H9 (cell line): ENCODE measurements at regions not wholly inside any gene's neighbourhood (a gene's known extent, or its start where the extent isn't known, plus 50 kb on each side); places are given as distances from the start of the nearest gene placed in this dataset.

ENCODE experiments used
- DNase-seq: peaks from one replicate; pipeline ENCODE4 v3.0.0-alpha.2; 2017
- H2AFZ ChIP-seq: one replicate; pipeline ENCODE4 v1.6.1; 2013; ENCODE audit warnings: mild to moderate bottlenecking, low read length, control low read depth, moderate library complexity
- H2AK5ac ChIP-seq: 2 replicates; pipeline ENCODE4 v1.6.1; 2013; ENCODE audit warnings: low read length, control low read depth, mixed read lengths; ENCODE audit not compliant: insufficient read length
- H2BK120ac ChIP-seq: one replicate; pipeline ENCODE4 v1.6.1; 2013; ENCODE audit warnings: low read depth, mild to moderate bottlenecking, low read length, control low read depth, inconsistent platforms; ENCODE audit not compliant: poor library complexity, severe bottlenecking
- H2BK12ac ChIP-seq: 2 replicates; pipeline ENCODE4 v1.6.1; 2013; ENCODE audit warnings: low read length, control low read depth, mixed read lengths, low read depth; ENCODE audit not compliant: insufficient read length
- H2BK15ac ChIP-seq: 2 replicates; pipeline ENCODE4 v1.6.1; 2013; ENCODE audit warnings: low read depth, low read length, control low read depth
- H2BK20ac ChIP-seq: one replicate; pipeline ENCODE4 v1.6.1; 2013; ENCODE audit warnings: low read depth, mild to moderate bottlenecking, low read length, control low read depth, inconsistent platforms; ENCODE audit not compliant: poor library complexity, severe bottlenecking
- H2BK5ac ChIP-seq: 2 replicates; pipeline ENCODE4 v1.6.1; 2013; ENCODE audit warnings: low read length, control low read depth, mixed read lengths; ENCODE audit not compliant: insufficient read length
- H3K14ac ChIP-seq: 2 replicates; pipeline ENCODE4 v1.6.1; 2013; ENCODE audit warnings: low read length, control low read depth; ENCODE audit not compliant: insufficient read depth
- H3K18ac ChIP-seq: 2 replicates; pipeline ENCODE4 v1.6.1; 2013; ENCODE audit warnings: low read depth, mild to moderate bottlenecking, mixed read lengths, low read length, control low read depth; ENCODE audit not compliant: insufficient read length
- H3K23ac ChIP-seq: 2 replicates; pipeline ENCODE4 v1.6.1; 2013; ENCODE audit warnings: low read length, control low read depth, mixed read lengths, low read depth; ENCODE audit not compliant: insufficient read length
- H3K23me2 ChIP-seq: 2 replicates; pipeline ENCODE4 v1.6.1; 2013; ENCODE audit warnings: low read depth, mild to moderate bottlenecking, mixed read lengths, low read length, control low read depth; ENCODE audit not compliant: insufficient read length, poor library complexity, severe bottlenecking
- H3K27ac ChIP-seq: 2 replicates; pipeline ENCODE4 v1.5.1; 2013; ENCODE audit warnings: low read length, control low read depth, mixed read lengths, low read depth; ENCODE audit not compliant: insufficient read length
- H3K27me3 ChIP-seq: 2 replicates; pipeline ENCODE4 v1.6.1; 2013; ENCODE audit warnings: low read length, control low read depth, inconsistent platforms; ENCODE audit not compliant: insufficient read depth
- H3K4ac ChIP-seq: 2 replicates; pipeline ENCODE4 v1.6.1; 2013; ENCODE audit warnings: low read depth, mild to moderate bottlenecking, control low read depth, inconsistent platforms, low read length, moderate library complexity
- H3K4me1 ChIP-seq: 2 replicates; pipeline ENCODE4 v1.6.1; 2013; ENCODE audit warnings: low read length, control low read depth, inconsistent platforms; ENCODE audit not compliant: insufficient read depth
- H3K4me2 ChIP-seq: 2 replicates; pipeline ENCODE4 v1.6.1; 2013; ENCODE audit warnings: low read length, control low read depth, mixed read lengths; ENCODE audit not compliant: insufficient read length, insufficient read depth
- H3K56ac ChIP-seq: 2 replicates; pipeline ENCODE4 v1.6.1; 2013; ENCODE audit warnings: low read depth, mild to moderate bottlenecking, mixed read lengths, low read length, control low read depth; ENCODE audit not compliant: insufficient read length
- H3K79me1 ChIP-seq: 2 replicates; pipeline ENCODE4 v1.6.1; 2013; ENCODE audit warnings: low read depth, mild to moderate bottlenecking, moderate library complexity, low read length, control low read depth, inconsistent platforms; ENCODE audit not compliant: insufficient read depth, poor library complexity, severe bottlenecking
- H3K79me2 ChIP-seq: 2 replicates; pipeline ENCODE4 v1.6.1; 2013; ENCODE audit warnings: low read length, control low read depth, inconsistent platforms; ENCODE audit not compliant: insufficient read depth
- H3K9ac ChIP-seq: 2 replicates; pipeline ENCODE4 v1.6.1; 2013; ENCODE audit warnings: low read length, control low read depth, mixed read lengths; ENCODE audit not compliant: insufficient read length; ENCODE audit errors: extremely low read depth
- H3K9me3 ChIP-seq: one replicate; pipeline ENCODE4 v1.6.1; 2013; ENCODE audit warnings: low read depth, low read length, inconsistent platforms; ENCODE audit not compliant: control insufficient read depth
- H3T11ph ChIP-seq: one replicate; pipeline ENCODE4 v1.6.1; 2013; ENCODE audit warnings: mild to moderate bottlenecking, low read length, control low read depth, inconsistent platforms
- H4K20me1 ChIP-seq: one replicate; pipeline ENCODE4 v1.6.1; 2013; ENCODE audit not compliant: control insufficient read depth, insufficient read length, insufficient read depth
- H4K5ac ChIP-seq: 2 replicates; pipeline ENCODE4 v1.6.1; 2013; ENCODE audit warnings: low read depth, mild to moderate bottlenecking, mixed read lengths, low read length, control low read depth; ENCODE audit not compliant: insufficient read length
- H4K8ac ChIP-seq: replicated peaks from 2 replicates; pipeline ENCODE4 v1.6.1; 2013; ENCODE audit warnings: low read length, control low read depth, mixed read lengths, low read depth; ENCODE audit not compliant: insufficient read length
- H4K91ac ChIP-seq: 2 replicates; pipeline ENCODE4 v1.6.1; 2013; ENCODE audit warnings: low read depth, mild to moderate bottlenecking, moderate library complexity, mixed read lengths, low read length, control low read depth; ENCODE audit not compliant: insufficient read length
- H3K27ac Mint-ChIP-seq, 3 experiments: 2 replicates in 2 of 3; 3 replicates in 1 of 3; pipeline ENCODE4 v1.8.0; 2020 to 2021; ENCODE audit warnings: mixed read lengths in 3 of 3, mild to moderate bottlenecking in 1 of 3, moderate library complexity in 1 of 3
- H3K27me3 Mint-ChIP-seq: 2 replicates; pipeline ENCODE4 v1.8.0; 2021; ENCODE audit warnings: low read depth, mild to moderate bottlenecking, moderate library complexity, mixed read lengths
- H3K36me3 Mint-ChIP-seq, 3 experiments: 2 replicates in 2 of 3; 3 replicates in 1 of 3; pipeline ENCODE4 v1.8.0; 2020 to 2021; ENCODE audit warnings: low read depth in 3 of 3, mixed read lengths in 3 of 3; ENCODE audit not compliant: insufficient read depth in 1 of 3
- H3K4me1 Mint-ChIP-seq, 2 experiments: 2 replicates each; pipeline ENCODE4 v1.8.0; 2020; ENCODE audit warnings: mixed read lengths in 2 of 2
- H3K4me3 Mint-ChIP-seq, 2 experiments: 2 replicates in 1 of 2; 3 replicates in 1 of 2; pipeline ENCODE4 v1.8.0; 2020 to 2021; ENCODE audit warnings: mild to moderate bottlenecking in 2 of 2, mixed read lengths in 2 of 2, moderate library complexity in 1 of 2
- H3K9me3 Mint-ChIP-seq, 2 experiments: 2 replicates in 1 of 2; 3 replicates in 1 of 2; pipeline ENCODE4 v1.8.0; 2020; ENCODE audit warnings: mild to moderate bottlenecking in 2 of 2, mixed read lengths in 2 of 2, moderate library complexity in 1 of 2
- CTCF ChIP-seq: fragments of 200-600 bp; sonication (generic); conservative IDR thresholded peaks from 3 replicates; pipeline ENCODE4 v1.8.0; 2021; ENCODE audit warnings: antibody characterized with exemption, mild to moderate bottlenecking
- WGBS: extraction: QIAGEN DNeasy Blood & Tissue Kit; methylation state at CpG from one replicate; pipeline ENCODE4 v1.1.7; 2013; ENCODE audit warnings: missing lambda C conversion rate, low lambda C conversion rate, mixed read lengths; ENCODE audit not compliant: insufficient read length; ENCODE audit errors: extremely low coverage; 5-methylcytosine and 5-hydroxymethylcytosine counted together

GRCh38 chr18:39350945-39351344 is 1785.3 kb upstream of the CELF4 start:
- Histone ChIP-seq H3K79me1 (no peaks in the 10 kb centered on the region), H3K18ac (no peak overlapping the region), H2AK5ac (no peak overlapping the region), H3K79me2 (no peaks in the 10 kb centered on the region), H4K8ac (no peak overlapping the region), H3K14ac (no peak overlapping the region), H3K4ac (no peak overlapping the region), H2BK12ac (no peak overlapping the region), H4K5ac (no peak overlapping the region), H3K23me2 (no peaks in the 10 kb centered on the region), H3K27me3 (no peaks in the 10 kb centered on the region), H3K4me2 (no peak overlapping the region), H3K23ac (no peak overlapping the region), H4K20me1 (no peaks in the 10 kb centered on the region), H2BK15ac (no peak overlapping the region), H3K56ac (no peak overlapping the region), H2BK20ac (no peak overlapping the region), H3K9ac (no peak overlapping the region), H3K9me3 (no peaks in the 10 kb centered on the region), H2AFZ (no peak overlapping the region), H2BK120ac (no peak overlapping the region), H3K4me1 (no peaks in the 10 kb centered on the region; the same call in 1 of the 2 replicates), H2BK5ac (no peak overlapping the region), H4K91ac (no peak overlapping the region), H3T11ph (no peak overlapping the region), H3K27ac (no peak overlapping the region)
- Mint-ChIP-seq H3K9me3 (no peaks in the 10 kb centered on the region), H3K27me3 (no peaks in the 10 kb centered on the region), H3K4me1 (no peaks in the 10 kb centered on the region; a peak in 1 of 4 replicates), H3K4me3 (no peak overlapping the region), H3K27ac (no peak overlapping the region), H3K36me3 (no peaks in the 10 kb centered on the region; a peak in 1 of 7 replicates)
- no peak for TF ChIP-seq CTCF
- no peak for DNase-seq
- WGBS: no CpG with 5 or more reads among the region's 2 CpGs
